ENCODE measurements at regions not wholly inside any gene's neighbourhood (a gene's known extent, or its start where the extent isn't known, plus 50 kb on each side); places are given as distances from the start of the nearest gene placed in this dataset.

GRCh38 chr2:198653311-198653710 is 804.4 kb downstream of the SATB2 start:
- no peak for DNase-seq (ENCODE audit: low read depth, low spot score)
- Histone ChIP-seq H3K9me3 (ENCODE audit: low read depth, low read length) (no peaks in the 10 kb centered on the region), H3K27ac (no peak overlapping the region), H3K9ac (ENCODE audit: insufficient read length) (no peak overlapping the region), H3K4me3 (no peak overlapping the region), H3K36me3 (ENCODE audit: insufficient read depth, low read length) (no peaks in the 10 kb centered on the region)
- TF ChIP-seq POLR2AphosphoS5 (IDR thresholded peaks at IDR 0.05; ENCODE audit: borderline replicate concordance, low read depth, low read length) (no peak), FOXP2 (optimal IDR thresholded peaks at IDR 0.05; ENCODE audit: control extremely low read depth, extremely low read length, insufficient read depth) (no peak)

- no peak for TF ChIP-seq POLR2AphosphoS5 (IDR thresholded peaks at IDR 0.05; ENCODE audit: borderline replicate concordance, low read depth, low read length)
- no peak for TF ChIP-seq EZH2 (IDR thresholded peaks at IDR 0.05)
- no peak for TF ChIP-seq FOXP2 (optimal IDR thresholded peaks at IDR 0.05; ENCODE audit: control extremely low read depth, extremely low read length, insufficient read depth)
- no peak overlapping the region for H3K4me3 ChIP-seq
- H3K9me3 ChIP-seq (ENCODE audit: low read depth, low read length) = no peaks in the 10 kb centered on the region
- no peaks in the 10 kb centered on the region for H3K36me3 ChIP-seq (ENCODE audit: insufficient read depth, low read length)
- no peak for DNase-seq (ENCODE audit: low read depth, low spot score)
- no peak overlapping the region for H3K27ac ChIP-seq
- no peak overlapping the region for H3K9ac ChIP-seq (ENCODE audit: insufficient read length)
Observed at GRCh38 chr2:198652461-198652860, 805.3 kb downstream of the SATB2 start.

GRCh38 chr2:198645816-198646215 is 811.9 kb downstream of the SATB2 start:
- no peak overlapping the region for H3K4me3 ChIP-seq
- H3K36me3 ChIP-seq (ENCODE audit: insufficient read depth, low read length) = no peaks in the 10 kb centered on the region
- no peak overlapping the region for H3K27ac ChIP-seq
- H3K9ac ChIP-seq (ENCODE audit: insufficient read length) = no peak overlapping the region
- H3K9me3 ChIP-seq (ENCODE audit: low read depth, low read length) = no peaks in the 10 kb centered on the region
- no peak for TF ChIP-seq FOXP2 (optimal IDR thresholded peaks at IDR 0.05; ENCODE audit: control extremely low read depth, extremely low read length, insufficient read depth)
- TF ChIP-seq POLR2AphosphoS5 (IDR thresholded peaks at IDR 0.05; ENCODE audit: borderline replicate concordance, low read depth, low read length) = no peak
- no peak for TF ChIP-seq EZH2 (IDR thresholded peaks at IDR 0.05)
- DNase-seq (ENCODE audit: low read depth, low spot score) = no peak

- Histone ChIP-seq H3K4me3 (no peak overlapping the region), H3K9me3 (ENCODE audit: low read depth, low read length) (no peaks in the 10 kb centered on the region), H3K9ac (ENCODE audit: insufficient read length) (no peak overlapping the region), H3K36me3 (ENCODE audit: insufficient read depth, low read length) (no peaks in the 10 kb centered on the region), H3K27ac (no peak overlapping the region)
- DNase-seq (ENCODE audit: low read depth, low spot score) = no peak
- TF ChIP-seq POLR2AphosphoS5 (IDR thresholded peaks at IDR 0.05; ENCODE audit: borderline replicate concordance, low read depth, low read length) = no peak
- no peak for TF ChIP-seq EZH2 (IDR thresholded peaks at IDR 0.05)
- TF ChIP-seq FOXP2 (optimal IDR thresholded peaks at IDR 0.05; ENCODE audit: control extremely low read depth, extremely low read length, insufficient read depth) = no peak
Observed at GRCh38 chr2:198641161-198641560, 816.6 kb downstream of the SATB2 start.

GRCh38 chr2:198640463-198640862 is 817.3 kb downstream of the SATB2 start:
- no peak for DNase-seq (ENCODE audit: low read depth, low spot score)
- Histone ChIP-seq H3K9me3 (ENCODE audit: low read depth, low read length) (no peaks in the 10 kb centered on the region), H3K9ac (ENCODE audit: insufficient read length) (no peak overlapping the region), H3K36me3 (ENCODE audit: insufficient read depth, low read length) (no peaks in the 10 kb centered on the region), H3K27ac (no peak overlapping the region), H3K4me3 (no peak overlapping the region)
- no peak for TF ChIP-seq FOXP2 (optimal IDR thresholded peaks at IDR 0.05; ENCODE audit: control extremely low read depth, extremely low read length, insufficient read depth)

GRCh38 chr2:198639580-198639979 is 818.2 kb downstream of the SATB2 start:
- TF ChIP-seq POLR2AphosphoS5 (IDR thresholded peaks at IDR 0.05; ENCODE audit: borderline replicate concordance, low read depth, low read length) (no peak), EZH2 (IDR thresholded peaks at IDR 0.05) (no peak), FOXP2 (optimal IDR thresholded peaks at IDR 0.05; ENCODE audit: control extremely low read depth, extremely low read length, insufficient read depth) (no peak)
- H3K9ac ChIP-seq (ENCODE audit: insufficient read length) = no peak overlapping the region
- H3K36me3 ChIP-seq (ENCODE audit: insufficient read depth, low read length) = no peaks in the 10 kb centered on the region
- no peak for DNase-seq (ENCODE audit: low read depth, low spot score)
- no peak overlapping the region for H3K27ac ChIP-seq
- no peaks in the 10 kb centered on the region for H3K9me3 ChIP-seq (ENCODE audit: low read depth, low read length)
- no peak overlapping the region for H3K4me3 ChIP-seq

- Histone ChIP-seq H3K9me3 (ENCODE audit: low read depth, low read length) (no peaks in the 10 kb centered on the region), H3K27ac (no peak overlapping the region), H3K9ac (ENCODE audit: insufficient read length) (no peak overlapping the region), H3K36me3 (ENCODE audit: insufficient read depth, low read length) (no peaks in the 10 kb centered on the region), H3K4me3 (no peak overlapping the region)
- no peak for DNase-seq (ENCODE audit: low read depth, low spot score)
- TF ChIP-seq POLR2AphosphoS5 (IDR thresholded peaks at IDR 0.05; ENCODE audit: borderline replicate concordance, low read depth, low read length) = no peak
- TF ChIP-seq EZH2 (IDR thresholded peaks at IDR 0.05) = no peak
- no peak for TF ChIP-seq FOXP2 (optimal IDR thresholded peaks at IDR 0.05; ENCODE audit: control extremely low read depth, extremely low read length, insufficient read depth)
Observed at GRCh38 chr2:198638577-198638976, 819.2 kb downstream of the SATB2 start.

GRCh38 chr2:198630384-198630783 is 826.0 kb downstream of the PLCL1 start:
- no peak for DNase-seq (ENCODE audit: low read depth, low spot score)
- no peak for TF ChIP-seq POLR2AphosphoS5 (IDR thresholded peaks at IDR 0.05; ENCODE audit: borderline replicate concordance, low read depth, low read length)
- TF ChIP-seq EZH2 (IDR thresholded peaks at IDR 0.05) = no peak
- no peak for TF ChIP-seq FOXP2 (optimal IDR thresholded peaks at IDR 0.05; ENCODE audit: control extremely low read depth, extremely low read length, insufficient read depth)
- Histone ChIP-seq H3K9ac (ENCODE audit: insufficient read length) (no peak overlapping the region), H3K36me3 (ENCODE audit: insufficient read depth, low read length) (no peaks in the 10 kb centered on the region), H3K4me3 (no peak overlapping the region), H3K9me3 (ENCODE audit: low read depth, low read length) (no peaks in the 10 kb centered on the region), H3K27ac (no peak overlapping the region)

- no peaks in the 10 kb centered on the region for H3K9me3 ChIP-seq (ENCODE audit: low read depth, low read length)
- no peaks in the 10 kb centered on the region for H3K36me3 ChIP-seq (ENCODE audit: insufficient read depth, low read length)
- H3K9ac ChIP-seq (ENCODE audit: insufficient read length) = no peak overlapping the region
- DNase-seq (ENCODE audit: low read depth, low spot score) = no peak
- no peak overlapping the region for H3K27ac ChIP-seq
- no peak overlapping the region for H3K4me3 ChIP-seq
- no peak for TF ChIP-seq POLR2AphosphoS5 (IDR thresholded peaks at IDR 0.05; ENCODE audit: borderline replicate concordance, low read depth, low read length)
Observed at GRCh38 chr2:198628596-198628995, 824.2 kb downstream of the PLCL1 start.
